H1 (cell line): ENCODE measurements at regions not wholly inside any gene's neighbourhood (a gene's known extent, or its start where the extent isn't known, plus 50 kb on each side); places are given as distances from the start of the nearest gene placed in this dataset.

Experiments
- CTCF ChIA-PET: fragments of 300-600 bp; sonication (Branson Sonifier 250); formaldehyde crosslinking; loops from one replicate; lab custom pipeline; 2021; ENCODE audit not compliant: partially characterized antibody; lab: Charles Lee
- POLR2A ChIA-PET: fragments of 300-600 bp; sonication (Branson Sonifier 250); formaldehyde crosslinking; loops from one replicate; lab custom pipeline; 2021; ENCODE audit warnings: inconsistent platforms; ENCODE audit not compliant: partially characterized antibody; lab: Charles Lee
- DNase-seq, 2 experiments: peaks; one replicate each; pipeline versions ENCODE4 v3.0.0 to v3.0.0-alpha.2; 2010 to 2022; ENCODE audit warnings: low spot score in 2 of 2, low read depth in 1 of 2, mixed read lengths in 1 of 2
- FAIRE-seq: peaks from 2 replicates; lab custom pipeline; 2011; peaks lifted over from hg19 to GRCh38; lab: Jason Lieb, UNC
- H2AFZ ChIP-seq: 2 replicates; pipeline ENCODE4 v1.8.1; 2012; ENCODE audit warnings: low read length, inconsistent platforms
- H2AK5ac ChIP-seq: 2 replicates; pipeline ENCODE4 v1.6.1; 2013; ENCODE audit warnings: low read depth, low read length
- H2BK120ac ChIP-seq: replicated peaks from 2 replicates; pipeline ENCODE3; 2013; ENCODE audit warnings: low read depth, low read length, inconsistent platforms
- H2BK12ac ChIP-seq: 2 replicates; pipeline ENCODE4 v1.6.1; 2013; ENCODE audit warnings: low read depth, low read length
- H2BK15ac ChIP-seq: 2 replicates; pipeline ENCODE4 v1.6.1; 2013; ENCODE audit warnings: low read length
- H2BK20ac ChIP-seq: 2 replicates; pipeline ENCODE4 v1.6.1; 2013; ENCODE audit warnings: low read length
- H2BK5ac ChIP-seq: 2 replicates; pipeline ENCODE4 v1.6.1; 2013; ENCODE audit warnings: low read depth, low read length
- H3K14ac ChIP-seq: 2 replicates; pipeline ENCODE4 v1.6.1; 2013; ENCODE audit warnings: inconsistent platforms; ENCODE audit not compliant: insufficient read length
- H3K18ac ChIP-seq: 2 replicates; pipeline ENCODE4 v1.6.1; 2013; ENCODE audit warnings: low read length; ENCODE audit errors: extremely low read depth
- H3K23ac ChIP-seq: 2 replicates; pipeline ENCODE4 v1.6.1; 2013; ENCODE audit warnings: inconsistent platforms; ENCODE audit not compliant: insufficient read length
- H3K23me2 ChIP-seq: 2 replicates; pipeline ENCODE4 v1.6.1; 2013; ENCODE audit warnings: low read depth, low read length
- H3K27ac ChIP-seq: 2 replicates; pipeline ENCODE4 v1.6.1; 2011; ENCODE audit warnings: low read depth, low read length, inconsistent platforms
- H3K27me3 ChIP-seq, 4 experiments: replicated peaks in 1 of 4; 1 replicate in 1 of 4; 2 replicates in 3 of 4; pipeline versions ENCODE4 v1.6.1 to v1.8.1; 2011 to 2013; ENCODE audit warnings: low read length in 3 of 4, mild to moderate bottlenecking in 3 of 4, inconsistent platforms in 2 of 4, mixed read lengths in 2 of 4, moderate library complexity in 1 of 4; ENCODE audit not compliant: control insufficient read depth in 3 of 4, insufficient read depth in 3 of 4; ENCODE audit errors: extremely low read depth in 1 of 4
- H3K36me3 ChIP-seq, 4 experiments: 2 replicates each; pipeline versions ENCODE4 v1.6.1 to v1.8.1; 2011 to 2013; ENCODE audit warnings: mild to moderate bottlenecking in 4 of 4, low read length in 3 of 4, moderate library complexity in 2 of 4, control low read depth in 1 of 4, inconsistent platforms in 1 of 4; ENCODE audit not compliant: insufficient read depth in 4 of 4, control insufficient read depth in 2 of 4
- H3K4ac ChIP-seq: replicated peaks from 2 replicates; pipeline ENCODE3; 2013; ENCODE audit warnings: low read length, low read depth, mixed read lengths, inconsistent platforms; ENCODE audit not compliant: insufficient read length
- H3K4me1 ChIP-seq, 4 experiments: replicated peaks in 1 of 4; 1 replicate in 1 of 4; 2 replicates in 3 of 4; pipeline versions ENCODE4 v1.6.1 to v1.8.1; 2011 to 2013; ENCODE audit warnings: low read length in 3 of 4, inconsistent platforms in 2 of 4, mixed read lengths in 1 of 4; ENCODE audit not compliant: insufficient read depth in 4 of 4, control insufficient read depth in 3 of 4
- H3K4me2 ChIP-seq, 2 experiments: 2 replicates each; pipeline versions ENCODE4 v1.6.1 to v1.8.1; 2011 to 2013; ENCODE audit warnings: low read depth in 2 of 2, low read length in 2 of 2, control low read depth in 1 of 2, inconsistent platforms in 1 of 2, mild to moderate bottlenecking in 1 of 2; ENCODE audit not compliant: insufficient read depth in 1 of 2
- H3K4me3 ChIP-seq, 4 experiments: fragments of 200-600, 300-600 bp in 1 of 4; sonication (generic), shearing (Covaris generic), sonication (Bioruptor Twin) in 1 of 4; 2 replicates each; pipeline versions ENCODE4 v1.5.1 to v1.8.1; 2011 to 2016; ENCODE audit warnings: low read length in 4 of 4, low read depth in 3 of 4, control low read depth in 2 of 4, inconsistent platforms in 2 of 4, mild to moderate bottlenecking in 2 of 4, mixed read lengths in 1 of 4, moderate library complexity in 1 of 4; ENCODE audit not compliant: insufficient read depth in 2 of 4; ENCODE audit errors: extremely low read depth in 1 of 4
- H3K56ac ChIP-seq: replicated peaks from 2 replicates; pipeline ENCODE3; 2013; ENCODE audit warnings: low read depth, mild to moderate bottlenecking, mixed read lengths, low read length, inconsistent platforms; ENCODE audit not compliant: insufficient read length
- H3K79me1 ChIP-seq: 2 replicates; pipeline ENCODE4 v1.6.1; 2013; ENCODE audit warnings: low read depth, low read length, control low read depth
- H3K79me2 ChIP-seq, 2 experiments: 2 replicates each; pipeline versions ENCODE4 v1.6.1 to v1.8.1; 2012 to 2013; ENCODE audit warnings: low read length in 2 of 2, mild to moderate bottlenecking in 2 of 2, inconsistent platforms in 1 of 2; ENCODE audit not compliant: insufficient read depth in 2 of 2, control insufficient read depth in 1 of 2
- H3K9ac ChIP-seq, 4 experiments: replicated peaks in 1 of 4; 1 replicate in 1 of 4; 2 replicates in 3 of 4; pipeline versions ENCODE4 v1.6.1 to v1.8.1; 2011 to 2013; ENCODE audit warnings: low read depth in 3 of 4, low read length in 3 of 4, control low read depth in 2 of 4, mild to moderate bottlenecking in 2 of 4, moderate library complexity in 2 of 4, inconsistent platforms in 1 of 4; ENCODE audit errors: extremely low read depth in 1 of 4
- H3K9me3 ChIP-seq, 2 experiments: 2 replicates each; pipeline versions ENCODE4 v1.6.1 to v1.8.1; 2012 to 2013; ENCODE audit warnings: mild to moderate bottlenecking in 2 of 2, moderate library complexity in 2 of 2, control low read depth in 1 of 2, inconsistent platforms in 1 of 2, low read depth in 1 of 2, low read length in 1 of 2, mixed read lengths in 1 of 2; ENCODE audit not compliant: insufficient read depth in 2 of 2
- H4K20me1 ChIP-seq, 2 experiments: replicated peaks in 1 of 2; 2 replicates each; pipeline versions ENCODE3 to v1.8.1; 2011 to 2013; ENCODE audit warnings: inconsistent platforms in 2 of 2, low read length in 2 of 2, mild to moderate bottlenecking in 1 of 2; ENCODE audit not compliant: insufficient read depth in 2 of 2, control insufficient read depth in 1 of 2
- H4K5ac ChIP-seq: 2 replicates; pipeline ENCODE4 v1.6.1; 2013; ENCODE audit warnings: low read length, low read depth, mixed read lengths, inconsistent platforms; ENCODE audit not compliant: insufficient read length
- H4K8ac ChIP-seq: 2 replicates; pipeline ENCODE4 v1.8.0; 2013; ENCODE audit warnings: mild to moderate bottlenecking, moderate library complexity, low read length, inconsistent platforms; ENCODE audit not compliant: insufficient read depth; ENCODE audit errors: extremely low read depth
- H4K91ac ChIP-seq: replicated peaks from 2 replicates; pipeline ENCODE3; 2013; ENCODE audit warnings: low read length, mixed read lengths, inconsistent platforms; ENCODE audit not compliant: insufficient read length
- GABPA ChIP-seq: IDR thresholded peaks from 2 replicates; pipeline ENCODE4 v1.6.1; 2011; ENCODE audit warnings: mild to moderate bottlenecking, low read length, moderate library complexity, borderline replicate concordance; ENCODE audit not compliant: insufficient read depth
- KDM5A ChIP-seq: fragments of 200-600 bp; IDR thresholded peaks from 2 replicates; pipeline ENCODE4 v1.7.1; 2012; ENCODE audit warnings: mild to moderate bottlenecking, low read length, inconsistent platforms, mixed read lengths
- POLR2AphosphoS5 ChIP-seq: IDR thresholded peaks from 2 replicates; pipeline ENCODE4 v1.6.1; 2011; ENCODE audit warnings: low read depth, low read length
- RAD21 ChIP-seq, 2 experiments: IDR thresholded peaks in 1 of 2; conservative IDR thresholded peaks in 1 of 2; 2 replicates each; pipeline ENCODE4 v1.6.1; 2011; ENCODE audit warnings: low read depth in 2 of 2, low read length in 2 of 2, improper control_type of control experiment in 1 of 2, inconsistent platforms in 1 of 2, mild to moderate bottlenecking in 1 of 2, moderate library complexity in 1 of 2
- RBBP5 ChIP-seq: IDR thresholded peaks from 2 replicates; pipeline ENCODE4 v1.7.1; 2012; ENCODE audit warnings: low read depth, mild to moderate bottlenecking, inconsistent platforms, low read length, moderate library complexity, borderline replicate concordance
- RNF2 ChIP-seq: fragments of 200-900, 300-1000 bp; sonication (generic); IDR thresholded peaks from 2 replicates; pipeline ENCODE4 v1.7.1; 2016; ENCODE audit warnings: borderline replicate concordance, low read depth, mild to moderate bottlenecking, antibody characterized with exemption, low read length; ENCODE audit not compliant: poor library complexity, severe bottlenecking; ENCODE audit errors: missing control alignments
- RXRA ChIP-seq: IDR thresholded peaks from 2 replicates; pipeline ENCODE4 v1.6.1; 2011; ENCODE audit warnings: low read depth, mild to moderate bottlenecking, low read length, moderate library complexity; ENCODE audit not compliant: insufficient read depth
- TBP ChIP-seq: IDR thresholded peaks from 2 replicates; pipeline ENCODE4 v1.6.1; 2011; ENCODE audit warnings: low read depth, low read length, improper control_type of control experiment

GRCh38 chr2:19225931-19226330, 132.5 kb downstream of the OSR1 start (continued):
- TF ChIP-seq POLR2AphosphoS5 = no peak

DNA sequence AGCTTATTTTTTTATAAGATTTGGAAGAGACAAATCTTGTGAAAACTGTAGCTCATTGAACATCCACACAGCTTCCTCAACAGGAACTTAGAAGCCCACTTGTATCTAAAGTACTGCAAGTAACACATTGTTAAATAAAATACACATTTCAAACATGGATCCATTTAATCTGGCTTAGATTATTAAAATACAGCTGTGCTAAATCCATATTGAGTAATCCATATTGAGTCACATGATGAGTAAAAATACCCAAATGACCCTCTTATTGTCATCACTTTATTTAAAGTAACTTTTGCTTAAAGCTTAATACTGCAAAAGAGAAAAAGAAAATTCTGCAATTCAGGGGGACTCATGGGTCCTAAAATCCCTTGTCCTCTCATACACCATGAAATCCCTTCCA, 133.3 kb downstream of the OSR1 start:
- Histone ChIP-seq H2BK5ac (no peak overlapping the region), H2AK5ac (no peak overlapping the region), H2BK12ac (no peak overlapping the region), H3K4me1 (peaks cover 2 to 16% (median 14%) of the 10 kb centered on the region in 4 experiments), H3K9ac (no peak overlapping the region), H2BK15ac (no peak overlapping the region), H4K20me1 (no peaks in the 10 kb centered on the region), H3K23me2 (no peaks in the 10 kb centered on the region), H3K36me3 (no peaks in the 10 kb centered on the region), H3K9me3 (no peaks in the 10 kb centered on the region), H3K79me2 (no peaks in the 10 kb centered on the region), H3K23ac (no peak overlapping the region), H3K4ac (no peak overlapping the region), H3K56ac (no peak overlapping the region), H3K27ac (no peak overlapping the region), H3K4me3 (no peak overlapping the region), H3K14ac (no peak overlapping the region), H4K8ac (no peak overlapping the region), H3K18ac (no peak overlapping the region), H3K79me1 (no peaks in the 10 kb centered on the region), H2AFZ (no peak overlapping the region), H4K5ac (no peak overlapping the region), H2BK120ac (no peak overlapping the region), H3K4me2 (no peak overlapping the region), H3K27me3 (no peaks in the 10 kb centered on the region), H4K91ac (no peak overlapping the region), H2BK20ac (no peak overlapping the region)
- ChIA-PET CTCF (interaction anchor here (0.6 kb wide), 1 partner anchor 152 kb away, joined by 3 read pairs; no protein-coding TSS in a partner anchor), POLR2A (no interaction called here)
- TF ChIP-seq TBP (no peak), RAD21 (IDR thresholded peaks at IDR 0.05 in 1 of 2, conservative IDR thresholded peaks at IDR 0.05 in 1 of 2; ENCODE audit: low read depth in 2 of 2, low read length in 2 of 2) (no peak), RXRA (no peak), RBBP5 (no peak), RNF2 (no peak), GABPA (no peak), KDM5A (no peak)
- no peak for DNase-seq
- no peak for FAIRE-seq
